GM06990 (cell line): ENCODE measurements at regions not wholly inside any gene's neighbourhood (a gene's known extent, or its start where the extent isn't known, plus 50 kb on each side); places are given as distances from the start of the nearest gene placed in this dataset.

Experiments used
- DNase-seq: peaks from one replicate; pipeline ENCODE4 v3.0.0-alpha.2; 2011; ENCODE audit not compliant: insufficient read length; ENCODE audit errors: extremely low read depth
- H3K27me3 ChIP-seq: replicated peaks from 2 replicates; pipeline ENCODE4 v1.6.0; 2011; ENCODE audit warnings: low read length; ENCODE audit not compliant: control insufficient read depth, insufficient read depth
- H3K36me3 ChIP-seq: 2 replicates; pipeline ENCODE4 v1.5.1; 2011; ENCODE audit warnings: low read length; ENCODE audit not compliant: control insufficient read depth, insufficient read depth
- H3K4me3 ChIP-seq: replicated peaks from 2 replicates; pipeline ENCODE4 v1.5.1; 2011; ENCODE audit warnings: low read depth, mild to moderate bottlenecking, control low read depth, low read length
- CTCF ChIP-seq: IDR thresholded peaks from 2 replicates; pipeline ENCODE4 v1.5.1; 2011; ENCODE audit warnings: low read length, control low read depth, mild to moderate bottlenecking, inconsistent platforms; ENCODE audit not compliant: insufficient read depth, poor library complexity, severe bottlenecking

- peaks cover under 1% of the 10 kb centered on the region for H3K27me3 ChIP-seq
- no peak for TF ChIP-seq CTCF
- no peak for DNase-seq
- no peak overlapping the region for H3K4me3 ChIP-seq
- H3K36me3 ChIP-seq: no peaks in the 10 kb centered on the region
Observed at GRCh38 chr1:36732015-36732356, 249.3 kb upstream of the CSF3R start.

GRCh38 chr1:36731226-36732014 is 248.7 kb upstream of the CSF3R start:
- TF ChIP-seq CTCF: peak; percentile 48
- Histone ChIP-seq H3K4me3 (no peak overlapping the region), H3K27me3 (peaks cover 2% of the 10 kb centered on the region), H3K36me3 (no peaks in the 10 kb centered on the region)
- no peak for DNase-seq

GRCh38 chr1:36730599-36730998 is 247.9 kb upstream of the CSF3R start:
- no peak for TF ChIP-seq CTCF
- peaks cover 2% of the 10 kb centered on the region for H3K27me3 ChIP-seq
- no peak for DNase-seq
- no peaks in the 10 kb centered on the region for H3K36me3 ChIP-seq
- no peak overlapping the region for H3K4me3 ChIP-seq

- no peak for DNase-seq
- TF ChIP-seq CTCF: no peak
- H3K27me3 ChIP-seq: peaks cover 2% of the 10 kb centered on the region
- H3K4me3 ChIP-seq: no peak overlapping the region
- no peaks in the 10 kb centered on the region for H3K36me3 ChIP-seq
Observed at GRCh38 chr1:36729716-36730510, 247.2 kb upstream of the CSF3R start.

- Histone ChIP-seq H3K36me3 (no peaks in the 10 kb centered on the region), H3K27me3 (peaks cover 2% of the 10 kb centered on the region), H3K4me3 (no peak overlapping the region)
- no peak for TF ChIP-seq CTCF
- no peak for DNase-seq
Observed at GRCh38 chr1:36729289-36729688, 246.6 kb upstream of the CSF3R start.
